Uterus (tissue), 2 donors: ENCODE measurements at regions not wholly inside any gene's neighbourhood (a gene's known extent, or its start where the extent isn't known, plus 50 kb on each side); places are given as distances from the start of the nearest gene placed in this dataset.

Experiments
- POLR2A ChIP-seq, 2 donors: fragments of 450-650 bp; IDR thresholded peaks; one replicate each; pipeline ENCODE4 v1.6.1; 2016; ENCODE audit warnings: antibody characterized with exemption in 2 of 2, mild to moderate bottlenecking in 1 of 2, moderate library complexity in 1 of 2
- TF ChIP-seq, protein P1 (sequence below), 4 experiments: fragments of 200-600 bp in 2 of 4; fragments of 450-650 bp in 2 of 4; sonication (generic) in 2 of 4; IDR thresholded peaks; one replicate each; pipeline ENCODE4 v1.5.1; 2016 to 2019; ENCODE audit warnings: antibody characterized with exemption in 4 of 4, mild to moderate bottlenecking in 2 of 4, moderate library complexity in 1 of 4

DNA sequence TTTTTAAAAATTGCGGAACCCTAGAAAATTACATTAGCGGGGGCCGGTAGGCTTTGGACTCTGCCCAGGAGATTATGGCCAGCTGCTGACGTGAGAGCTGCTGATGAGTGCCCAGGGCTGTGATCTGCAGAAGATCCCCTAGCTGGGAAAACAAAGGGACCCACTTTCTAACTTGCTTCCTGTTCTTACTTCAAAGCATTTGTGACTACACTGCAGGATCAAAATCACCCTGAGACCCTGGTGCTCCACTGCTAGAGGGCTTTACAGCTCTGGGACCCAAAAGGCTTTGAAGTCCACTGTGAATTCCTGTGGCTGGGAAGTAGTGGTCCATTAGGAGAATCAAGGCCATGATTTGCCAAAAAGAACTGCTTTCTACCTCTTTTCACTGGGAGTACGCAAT lies 499.4 kb upstream of the AKR1E2 start:
- TF ChIP-seq POLR2A (IDR thresholded peaks at IDR 0.05), result no peak
- TF ChIP-seq, protein P1, sequence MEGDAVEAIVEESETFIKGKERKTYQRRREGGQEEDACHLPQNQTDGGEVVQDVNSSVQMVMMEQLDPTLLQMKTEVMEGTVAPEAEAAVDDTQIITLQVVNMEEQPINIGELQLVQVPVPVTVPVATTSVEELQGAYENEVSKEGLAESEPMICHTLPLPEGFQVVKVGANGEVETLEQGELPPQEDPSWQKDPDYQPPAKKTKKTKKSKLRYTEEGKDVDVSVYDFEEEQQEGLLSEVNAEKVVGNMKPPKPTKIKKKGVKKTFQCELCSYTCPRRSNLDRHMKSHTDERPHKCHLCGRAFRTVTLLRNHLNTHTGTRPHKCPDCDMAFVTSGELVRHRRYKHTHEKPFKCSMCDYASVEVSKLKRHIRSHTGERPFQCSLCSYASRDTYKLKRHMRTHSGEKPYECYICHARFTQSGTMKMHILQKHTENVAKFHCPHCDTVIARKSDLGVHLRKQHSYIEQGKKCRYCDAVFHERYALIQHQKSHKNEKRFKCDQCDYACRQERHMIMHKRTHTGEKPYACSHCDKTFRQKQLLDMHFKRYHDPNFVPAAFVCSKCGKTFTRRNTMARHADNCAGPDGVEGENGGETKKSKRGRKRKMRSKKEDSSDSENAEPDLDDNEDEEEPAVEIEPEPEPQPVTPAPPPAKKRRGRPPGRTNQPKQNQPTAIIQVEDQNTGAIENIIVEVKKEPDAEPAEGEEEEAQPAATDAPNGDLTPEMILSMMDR (IDR thresholded peaks at IDR 0.05), result no peak
